Stimulated activated CD4-positive, alpha-beta T cell treated with anti-CD3 and anti-CD28 coated beads, Interleukin-15, amount 100 ng/mL, for 24 hours (primary cell): ENCODE measurements at regions not wholly inside any gene's neighbourhood (a gene's known extent, or its start where the extent isn't known, plus 50 kb on each side); places are given as distances from the start of the nearest gene placed in this dataset.

ENCODE experiments used
- DNase-seq: peaks from one replicate; pipeline ENCODE4 v3.0.0-alpha.2; 2020

DNA sequence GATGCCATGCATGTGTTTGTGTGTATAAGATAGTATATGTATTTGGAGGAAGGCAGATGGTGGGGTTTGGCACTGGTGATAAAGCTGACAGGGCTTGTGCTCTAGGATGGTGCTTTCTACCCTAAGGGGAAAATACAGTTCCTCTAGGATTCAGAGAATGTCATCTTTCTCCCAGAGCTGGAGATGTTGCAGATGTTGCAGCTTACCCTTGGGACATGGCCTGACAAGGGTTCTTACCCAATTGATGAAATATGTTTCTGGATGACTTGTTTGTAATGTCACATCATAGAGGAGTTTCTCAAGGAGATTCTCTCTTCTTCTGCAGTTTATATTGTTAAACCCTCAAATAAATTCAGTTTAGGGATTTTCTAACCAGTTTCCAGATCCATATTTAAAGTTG, 52.5 kb upstream of the PITX2 start:
- no peak for DNase-seq

DNA sequence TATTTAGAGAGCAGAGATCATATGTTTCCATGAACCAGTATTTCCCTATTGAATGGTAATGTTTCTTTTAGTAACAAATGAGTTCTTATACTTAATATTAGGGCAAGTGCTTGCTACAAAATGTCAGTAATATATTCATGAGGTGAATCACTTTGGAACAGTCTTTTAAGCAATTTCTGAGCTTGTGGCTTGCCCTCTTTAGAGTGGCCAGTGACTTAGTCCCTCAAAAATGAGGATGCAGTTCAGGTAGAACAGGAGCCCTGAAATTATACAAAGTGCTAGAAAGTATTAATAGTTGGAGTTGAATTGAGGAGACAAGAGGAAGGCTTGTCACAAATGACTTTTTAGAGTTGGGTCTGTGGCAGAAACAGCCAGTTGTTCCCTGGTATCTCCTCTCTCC, 53.4 kb upstream of the PITX2 start:
- no peak for DNase-seq

DNA sequence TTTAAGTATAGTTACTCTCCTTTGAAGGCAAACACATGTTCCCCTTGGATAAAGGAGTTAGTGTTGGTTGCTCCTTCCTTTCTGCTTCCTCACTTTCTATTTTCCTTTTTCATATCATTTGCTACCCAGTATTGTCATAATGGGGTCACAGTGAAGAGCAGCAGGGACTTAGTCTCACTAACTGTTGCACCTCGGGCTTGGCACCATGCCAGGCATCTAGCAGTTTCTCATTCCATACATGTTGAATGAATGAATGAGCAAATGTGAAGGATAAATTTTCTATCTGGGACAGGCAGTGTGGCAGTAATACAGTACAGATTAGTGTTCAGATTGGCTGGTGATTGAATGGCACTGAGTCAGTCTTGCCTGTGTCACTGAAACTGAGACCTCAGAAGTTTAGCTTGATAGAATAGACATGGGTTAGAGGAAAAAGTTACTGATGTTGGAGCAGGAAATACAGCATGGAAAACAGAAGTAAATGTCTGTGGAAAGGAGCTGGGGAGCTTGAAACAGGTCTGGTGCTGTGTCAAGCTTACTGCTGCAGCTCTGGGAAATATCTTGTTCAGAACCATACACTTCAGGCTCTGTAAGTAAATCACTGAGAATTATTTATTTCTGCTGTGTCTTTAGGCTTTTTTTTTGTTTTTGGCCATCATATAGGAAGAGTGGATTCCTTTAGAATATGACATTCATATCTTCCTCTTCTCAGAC, 55.8 kb upstream of the PITX2 start:
- DNase-seq: no peak

DNA sequence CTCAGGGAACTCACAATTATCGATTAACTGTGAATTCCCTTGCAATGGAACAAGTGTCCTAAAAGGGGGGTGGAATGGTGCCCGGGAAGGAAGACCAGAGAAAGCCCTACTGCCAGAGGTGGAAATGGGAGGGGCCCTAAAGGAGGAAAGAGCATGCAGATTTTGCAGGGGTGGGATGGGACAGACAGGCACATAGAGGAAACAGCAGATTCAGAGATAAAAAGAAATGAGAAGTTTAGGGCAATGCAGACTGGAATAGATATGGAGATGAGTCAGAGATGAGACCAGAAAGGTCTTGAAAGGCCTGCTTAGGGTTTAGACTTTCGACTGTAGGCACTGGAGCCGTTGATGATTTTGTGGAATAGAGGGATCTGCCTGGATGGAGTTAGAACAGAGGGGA, 57.4 kb upstream of the PITX2 start:
- no peak for DNase-seq

DNA sequence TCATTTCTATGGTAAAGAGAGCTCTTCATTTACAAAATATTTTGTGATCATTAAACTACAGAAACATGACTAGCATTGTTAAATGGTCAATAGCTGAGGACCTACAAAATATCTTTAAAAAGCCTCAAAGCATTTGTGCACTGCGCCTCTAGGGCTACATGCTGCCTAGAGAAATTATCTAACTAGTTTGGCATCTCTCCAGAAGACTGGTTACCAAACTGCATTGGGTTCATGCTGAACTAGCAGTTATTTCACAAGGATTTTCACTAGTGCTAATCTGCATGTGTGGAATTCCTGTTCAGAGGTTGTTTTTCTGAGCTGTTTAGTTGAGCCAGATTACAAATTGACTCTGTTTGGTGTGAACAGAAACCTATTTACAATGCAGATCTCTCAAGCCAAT, 58.5 kb upstream of the PITX2 start:
- no peak for DNase-seq

DNA sequence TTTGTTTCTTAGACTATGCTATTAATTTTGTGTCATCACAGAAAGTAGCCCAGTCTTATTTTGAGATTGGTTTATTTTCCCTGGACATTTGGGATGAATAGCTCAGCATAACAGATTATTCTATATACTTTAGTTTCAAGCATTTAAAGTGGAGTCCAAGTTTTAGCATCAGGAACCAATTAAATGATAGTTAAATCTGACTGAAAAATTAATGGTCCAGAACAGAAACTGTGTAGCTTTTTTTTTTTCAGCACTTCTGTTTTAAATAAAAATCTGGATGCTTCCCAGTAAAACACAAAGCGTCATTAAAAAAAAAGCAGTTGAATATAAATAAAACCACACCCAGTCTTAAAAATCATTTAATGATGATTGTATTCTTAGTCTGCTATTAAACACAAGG, 59.4 kb upstream of the PITX2 start:
- DNase-seq: no peak

DNA sequence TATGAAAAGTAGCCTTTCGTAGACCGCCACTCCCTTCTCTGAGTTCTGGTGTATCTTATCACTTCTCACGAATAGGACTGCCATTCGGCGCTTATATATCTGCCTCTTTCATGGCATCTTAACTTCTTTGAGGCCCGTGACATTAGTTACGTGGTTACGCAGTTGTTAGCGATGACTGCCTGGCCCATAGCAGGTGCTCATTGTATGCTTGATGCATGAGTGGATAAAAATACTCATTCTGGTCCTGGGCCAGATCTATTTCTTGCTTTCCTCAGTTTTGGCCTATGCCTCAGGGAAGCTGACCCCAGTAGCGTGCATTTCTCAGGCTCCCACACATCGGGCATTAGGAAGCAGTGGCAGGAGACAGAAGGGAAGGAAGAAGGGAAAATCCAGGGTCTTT, 60.7 kb upstream of the PITX2 start:
- no peak for DNase-seq

DNA sequence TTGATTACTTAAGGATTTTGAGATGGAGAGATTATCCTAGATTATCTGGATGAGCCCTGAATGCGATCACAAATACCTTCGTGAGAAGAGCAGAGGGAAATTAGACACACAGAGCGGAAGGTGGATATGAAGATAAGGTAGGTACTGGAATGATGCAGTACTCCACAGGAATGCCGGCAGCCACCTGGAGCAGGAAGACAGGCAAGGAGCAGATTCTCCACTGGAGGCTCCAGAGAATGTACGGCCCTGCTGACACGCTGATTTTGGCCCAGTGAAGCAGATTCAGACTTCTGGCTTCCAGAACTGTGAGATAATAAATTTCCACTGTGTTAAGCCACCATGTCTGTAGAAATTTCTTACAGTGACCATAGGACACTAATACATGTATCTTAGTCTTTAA, 79.4 kb upstream of the PITX2 start:
- DNase-seq: no peak

DNA sequence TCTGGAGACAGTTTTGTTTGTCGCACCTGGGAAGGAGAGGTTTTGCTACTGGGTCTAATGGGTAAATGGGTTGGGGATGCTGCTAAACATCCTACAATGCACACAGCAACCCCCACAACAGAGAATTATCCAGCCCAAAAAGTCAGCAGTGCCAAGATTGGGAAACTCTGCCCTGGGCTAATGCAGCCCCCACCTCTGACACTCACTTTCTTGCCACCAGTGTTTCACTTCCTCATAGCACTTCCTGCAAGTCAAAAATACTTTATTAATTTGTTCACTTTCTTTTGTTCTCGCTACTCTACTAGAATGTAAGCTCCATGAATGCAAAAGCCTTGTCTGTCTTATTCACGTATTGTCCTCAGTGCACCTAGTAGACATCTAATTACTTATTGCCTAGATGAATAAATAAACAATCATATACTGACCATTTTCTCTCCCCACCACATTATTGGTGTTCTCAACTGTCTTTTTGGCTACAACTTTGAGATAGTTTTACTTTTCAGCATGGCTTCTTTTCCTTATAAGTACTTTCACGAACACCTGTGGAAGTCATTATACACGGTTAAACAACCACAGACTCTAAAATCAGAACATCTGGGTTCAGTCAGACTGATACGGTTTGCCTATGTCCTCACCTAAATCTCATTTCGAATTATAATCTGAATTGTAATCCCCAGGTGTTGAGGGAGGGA, 82.0 kb upstream of the PITX2 start:
- DNase-seq: no peak

DNA sequence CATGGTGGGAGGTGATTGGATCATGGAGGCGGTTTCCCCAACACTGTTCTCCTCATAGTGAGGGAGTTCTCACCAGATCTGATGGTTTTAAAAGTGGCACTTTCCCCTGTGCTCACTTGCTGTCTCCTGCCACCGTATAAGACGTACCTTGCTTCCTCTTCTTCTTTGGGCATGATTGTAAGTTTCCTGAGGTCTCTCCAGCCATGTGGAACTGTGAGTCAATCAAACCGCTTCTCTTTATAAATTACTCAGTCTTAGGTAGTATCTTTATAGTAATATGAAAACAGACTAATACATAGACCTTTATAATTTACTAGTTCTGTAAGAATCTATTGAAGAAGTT, 82.5 kb upstream of the PITX2 start:
- no peak for DNase-seq

DNA sequence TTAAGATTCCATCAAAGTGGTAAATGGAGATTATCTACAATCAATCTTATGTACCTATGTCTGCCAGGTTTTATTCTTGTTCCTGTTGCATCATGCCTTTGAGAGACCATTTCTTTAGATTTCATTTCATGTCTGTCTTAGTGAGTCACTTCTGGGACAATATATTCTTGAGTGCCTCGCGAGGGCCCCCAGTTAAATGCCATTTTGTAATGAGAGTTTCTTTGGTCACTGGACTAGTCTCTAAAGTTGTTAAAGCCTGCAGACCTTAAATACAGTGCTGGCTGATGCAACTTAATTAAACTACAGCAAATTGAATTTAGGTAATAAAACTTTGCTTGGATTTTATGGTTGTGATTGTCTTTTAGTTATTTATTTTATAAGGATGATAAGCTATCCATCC, 87.2 kb upstream of the PITX2 start:
- DNase-seq: no peak

DNA sequence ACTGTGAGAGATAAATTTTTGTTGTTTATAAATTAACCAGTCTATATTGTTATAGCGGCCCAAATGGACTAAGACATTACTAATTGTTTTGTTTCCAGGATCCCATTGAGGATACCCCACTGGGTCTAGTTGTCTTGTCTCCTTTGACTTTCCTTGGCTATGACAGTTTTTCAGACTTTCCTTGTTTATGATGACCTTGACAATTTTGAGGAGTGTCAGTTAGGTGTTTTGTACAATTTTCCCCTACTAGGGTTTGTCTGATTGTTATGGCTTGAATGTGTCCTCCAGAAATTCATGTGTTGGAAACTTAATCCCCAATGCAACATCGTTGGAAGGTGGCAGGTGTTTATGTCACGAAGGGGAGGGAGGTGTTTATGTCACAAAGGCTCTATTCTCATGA, 89.6 kb upstream of the PITX2 start:
- no peak for DNase-seq

DNA sequence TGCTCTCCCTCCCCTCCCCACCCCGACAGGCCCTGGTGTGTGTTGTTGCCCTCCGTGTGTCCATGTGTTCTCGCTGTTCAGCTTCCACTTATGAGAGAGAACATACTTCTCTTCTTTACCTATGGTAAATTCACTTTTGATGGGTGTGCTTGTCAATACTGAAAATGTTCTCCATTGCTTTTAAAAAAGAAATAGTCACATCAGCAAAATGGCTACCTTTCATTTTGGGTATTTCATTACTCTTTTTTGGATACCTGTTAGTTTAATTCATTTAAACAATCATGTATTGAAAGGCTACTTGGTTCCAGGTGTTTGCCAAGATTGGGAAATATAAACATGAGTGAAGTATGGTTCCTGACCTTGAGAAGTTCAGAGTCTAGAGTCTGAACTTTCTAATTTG, 107.4 kb upstream of the PITX2 start:
- no peak for DNase-seq

DNA sequence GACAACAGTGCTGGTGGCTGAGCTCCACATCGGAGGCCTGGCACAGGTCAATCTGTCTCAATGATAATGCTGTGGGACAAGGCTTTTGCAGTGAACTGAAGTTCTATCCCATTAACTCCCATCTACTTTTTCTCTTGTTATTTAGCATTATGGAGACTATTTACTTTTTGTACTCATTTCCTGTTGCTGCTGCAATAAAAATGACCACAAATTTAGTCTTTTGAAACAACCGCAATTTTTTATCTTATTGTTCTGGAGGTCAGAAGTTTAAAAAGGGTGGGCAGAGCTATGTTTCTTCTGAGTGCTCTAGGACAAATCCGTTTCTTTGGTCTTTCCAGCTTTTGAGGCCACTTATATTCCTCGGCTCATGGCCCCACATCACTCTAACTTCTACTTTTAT, 111.0 kb upstream of the PITX2 start:
- DNase-seq: no peak

DNA sequence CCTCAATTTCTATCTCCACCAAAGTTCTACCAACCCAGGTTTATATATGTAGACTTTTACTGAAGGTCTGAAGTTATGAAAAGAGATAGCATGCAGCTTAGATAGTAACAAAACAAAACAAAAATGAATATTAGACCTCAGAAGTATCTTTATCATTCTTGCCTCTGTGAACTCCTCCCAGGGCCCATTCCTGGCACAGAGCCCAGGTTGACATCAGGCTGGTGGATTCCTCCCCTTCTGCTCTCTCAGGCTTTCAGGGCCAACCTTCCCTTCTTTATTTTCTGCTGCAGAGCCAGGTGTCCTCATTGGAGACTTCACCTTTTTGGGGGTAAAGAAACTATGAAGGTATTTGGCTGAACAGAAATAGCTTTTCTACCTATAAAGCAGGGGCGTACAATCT, 112.8 kb upstream of the PITX2 start:
- DNase-seq: no peak

DNA sequence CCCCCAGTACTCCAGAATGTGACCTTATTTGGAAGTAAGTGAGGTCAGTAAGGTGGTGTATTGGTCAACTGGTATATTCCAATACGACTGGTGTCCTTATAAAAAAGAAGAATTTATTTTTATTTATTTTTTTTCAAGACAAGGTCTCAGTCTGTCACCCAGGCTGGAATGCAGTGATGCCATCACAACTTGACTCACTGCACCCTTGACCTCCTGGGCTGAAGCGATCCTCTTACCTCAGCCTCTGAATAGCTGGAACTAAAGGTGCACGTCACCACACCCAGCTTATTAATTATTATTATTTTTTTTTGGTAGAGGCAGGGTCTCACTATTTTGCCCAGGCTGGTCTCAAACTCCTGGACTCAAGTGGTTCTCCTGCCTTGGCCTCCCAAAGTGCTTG, 115.1 kb upstream of the PITX2 start:
- DNase-seq: no peak

DNA sequence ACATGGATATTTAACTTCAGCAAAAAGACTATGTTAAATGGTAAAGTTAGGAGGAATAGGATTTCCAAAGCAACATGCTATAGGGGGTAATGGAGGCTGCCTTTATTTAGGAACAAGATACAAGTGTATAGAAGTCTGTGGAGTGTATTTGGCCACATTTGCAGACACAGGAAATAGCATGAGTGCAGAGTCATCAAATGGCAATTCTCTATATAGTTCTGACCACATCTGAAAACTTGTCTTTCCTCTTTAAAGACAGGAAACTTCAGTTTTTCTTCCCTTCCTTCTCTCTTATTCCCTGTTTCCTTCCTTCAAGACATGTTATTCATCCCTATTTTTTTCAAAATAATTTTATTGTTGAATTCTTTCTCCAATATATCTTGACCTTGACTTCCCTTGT, 119.3 kb upstream of the PITX2 start:
- DNase-seq: no peak

DNA sequence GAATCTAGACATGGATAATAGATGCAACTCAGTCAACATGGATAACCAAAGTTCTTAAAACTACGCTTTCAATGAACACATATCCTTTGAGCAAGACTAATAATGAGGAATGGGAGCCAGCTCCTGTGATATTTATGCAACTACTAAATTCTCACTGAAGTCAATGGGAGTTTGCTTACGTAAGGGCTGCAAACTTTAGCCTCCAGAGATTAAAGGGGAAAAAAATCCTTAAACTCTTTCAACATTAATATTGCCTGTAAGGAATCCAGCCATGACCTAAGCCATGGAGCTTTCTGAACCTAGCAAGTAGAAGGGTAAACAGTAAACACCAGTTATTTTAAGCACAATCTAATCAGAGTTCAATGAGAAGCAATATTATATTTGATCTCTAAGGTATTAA, 125.2 kb upstream of the PITX2 start:
- DNase-seq: no peak

DNA sequence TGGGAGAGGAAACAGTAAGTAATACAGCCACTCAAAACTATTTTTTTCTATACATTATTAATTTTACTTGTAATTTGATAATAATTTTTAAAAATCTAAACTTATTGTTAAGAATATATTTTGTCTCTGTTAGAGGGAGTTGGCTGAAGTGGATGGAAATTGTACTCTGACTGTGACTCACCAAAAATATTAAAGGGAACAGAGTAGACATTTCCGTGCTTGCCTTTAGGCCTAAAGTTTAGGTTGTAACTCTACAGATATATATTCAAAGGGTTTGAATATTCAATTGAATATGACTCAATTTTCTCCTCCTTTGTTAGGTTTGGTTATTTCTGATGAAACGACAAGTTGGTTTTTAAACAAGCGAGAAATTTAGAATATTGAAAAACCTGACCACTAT, 128.3 kb upstream of the PITX2 start:
- no peak for DNase-seq

DNA sequence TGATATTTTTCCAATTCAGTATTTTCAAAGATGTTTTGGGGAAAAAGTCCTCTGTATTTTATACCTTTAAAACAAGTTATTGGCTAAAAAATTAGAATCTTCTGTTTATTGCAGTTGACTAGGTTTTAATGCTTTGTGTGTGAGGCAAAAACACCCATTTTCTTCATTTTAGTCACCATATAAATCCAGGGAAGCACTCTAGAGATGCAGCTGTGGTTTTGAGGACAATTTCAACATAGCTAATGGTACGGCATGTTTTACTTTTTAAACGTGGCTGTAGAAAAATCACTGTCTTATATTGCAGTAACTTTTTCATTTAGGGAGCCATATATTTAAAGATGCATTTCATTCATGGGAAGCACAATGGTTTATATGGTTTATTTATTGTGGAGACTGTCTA, 129.1 kb upstream of the PITX2 start:
- DNase-seq: no peak

DNA sequence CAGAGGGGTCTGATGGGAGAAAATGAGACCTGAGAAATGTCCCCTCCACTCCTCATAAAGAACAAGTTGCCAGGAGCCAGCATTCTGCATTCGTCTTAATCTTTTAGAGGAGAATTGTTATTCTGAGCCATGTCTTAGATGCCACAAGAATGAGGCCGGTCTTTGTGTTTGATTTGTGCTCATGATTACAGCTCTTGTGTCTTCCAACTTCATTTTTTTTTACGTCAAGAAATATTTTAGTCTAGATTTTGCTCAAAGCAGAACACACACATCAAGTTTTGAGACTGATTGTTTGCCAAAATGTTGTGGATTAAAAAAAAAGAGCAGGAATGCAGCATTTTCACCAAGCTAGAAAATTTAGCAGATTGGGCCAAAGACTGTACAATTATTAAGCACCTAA, 130.6 kb upstream of the PITX2 start:
- DNase-seq: no peak

DNA sequence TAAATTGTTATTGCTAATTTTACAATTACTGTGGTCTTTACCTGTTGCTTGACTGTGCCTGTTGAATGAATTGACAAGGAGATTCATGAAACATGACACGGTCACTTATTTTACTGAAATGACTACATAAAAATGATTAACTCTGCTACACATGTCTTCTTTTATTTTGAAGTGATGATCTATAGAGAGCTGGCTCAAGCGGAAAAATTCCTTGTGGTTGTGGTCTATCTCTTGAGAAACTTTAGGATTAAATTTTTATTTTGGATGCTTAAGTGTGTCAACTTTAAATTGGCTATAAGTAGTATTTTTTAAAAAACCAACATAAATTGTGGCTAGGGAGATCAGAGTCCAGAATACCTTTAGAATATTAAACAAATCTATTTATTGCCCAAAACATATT, 131.8 kb upstream of the PITX2 start:
- DNase-seq: no peak

DNA sequence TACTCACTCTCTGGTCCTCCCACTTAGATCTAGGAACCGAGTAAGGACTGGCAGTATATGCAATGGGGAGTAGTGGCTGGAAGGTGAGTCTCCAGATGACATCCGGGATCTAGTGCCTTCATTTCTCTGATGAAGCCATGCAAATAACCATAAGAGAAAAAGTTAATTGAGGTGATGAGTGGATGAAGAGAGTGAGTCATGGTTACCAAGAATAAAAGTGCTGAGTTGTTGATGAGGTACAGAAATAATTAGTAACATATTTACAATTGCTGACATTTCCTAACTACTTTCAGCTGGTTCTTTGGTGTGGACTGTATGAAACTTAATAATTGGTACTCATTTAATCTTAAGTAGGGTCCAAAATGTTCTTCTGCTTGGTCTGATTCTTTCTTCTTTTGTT, 146.7 kb upstream of the PITX2 start:
- no peak for DNase-seq

DNA sequence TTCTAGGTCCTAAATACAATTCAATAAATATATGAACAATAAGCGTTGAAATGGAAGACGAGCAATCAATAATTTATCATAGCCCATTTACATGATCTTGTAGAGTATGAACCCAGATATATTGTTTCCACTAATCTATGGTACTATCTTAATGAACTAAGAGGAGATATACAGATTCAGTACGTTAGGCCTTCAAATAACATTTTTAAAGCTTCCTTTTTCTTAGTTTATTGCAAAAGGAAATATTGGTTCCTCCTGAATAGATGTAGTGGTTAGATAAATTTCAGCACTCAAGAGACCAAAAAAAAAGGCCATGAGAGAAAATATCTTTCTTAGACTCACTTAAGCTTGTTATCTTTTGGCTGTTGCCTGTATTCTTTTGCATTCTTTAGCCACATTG, 147.5 kb upstream of the PITX2 start:
- no peak for DNase-seq

DNA sequence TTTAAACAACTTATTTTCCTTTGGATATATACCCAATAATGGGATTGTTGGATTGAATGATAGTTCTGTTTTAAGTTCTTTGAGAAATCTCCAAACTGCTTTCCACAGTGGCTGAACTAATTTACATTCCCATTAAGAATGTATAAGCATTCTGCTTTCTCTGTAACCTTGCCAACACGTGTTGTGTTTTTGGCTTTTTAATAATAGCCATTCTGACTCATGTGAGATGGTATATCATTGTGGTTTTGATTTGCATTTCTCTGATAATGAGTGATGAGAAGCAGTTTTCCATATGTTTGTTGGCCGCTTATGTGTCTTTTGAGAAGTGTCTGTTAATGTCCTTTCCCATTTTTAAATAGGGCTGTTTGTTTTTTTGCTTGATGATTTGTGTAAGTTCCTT, 155.6 kb upstream of the PITX2 start:
- DNase-seq: no peak
